Glutamatergic neuron (in vitro differentiated cells): ENCODE measurements at regions not wholly inside any gene's neighbourhood (a gene's known extent, or its start where the extent isn't known, plus 50 kb on each side); places are given as distances from the start of the nearest gene placed in this dataset.

ENCODE experiments used
- DNase-seq: peaks from one replicate; pipeline ENCODE4 v3.0.0; 2022
- H3K27ac Mint-ChIP-seq: one replicate; pipeline ENCODE4 v1.8.0; 2020; ENCODE audit warnings: mild to moderate bottlenecking, mixed read lengths, inconsistent platforms; ENCODE audit not compliant: unreplicated experiment
- H3K27me3 Mint-ChIP-seq: one replicate; pipeline ENCODE4 v1.8.0; 2020; ENCODE audit warnings: mild to moderate bottlenecking, moderate library complexity, mixed read lengths, inconsistent platforms; ENCODE audit not compliant: unreplicated experiment
- H3K36me3 Mint-ChIP-seq: one replicate; pipeline ENCODE4 v1.8.0; 2020; ENCODE audit warnings: mild to moderate bottlenecking, mixed read lengths, inconsistent platforms; ENCODE audit not compliant: unreplicated experiment
- H3K4me1 Mint-ChIP-seq: one replicate; pipeline ENCODE4 v1.8.0; 2020; ENCODE audit warnings: mild to moderate bottlenecking, low read depth, mixed read lengths, inconsistent platforms; ENCODE audit not compliant: unreplicated experiment
- H3K4me3 Mint-ChIP-seq: one replicate; pipeline ENCODE4 v1.8.0; 2020; ENCODE audit warnings: mild to moderate bottlenecking, mixed read lengths, inconsistent platforms; ENCODE audit not compliant: unreplicated experiment
- H3K9me3 Mint-ChIP-seq: one replicate; pipeline ENCODE4 v1.8.0; 2020; ENCODE audit warnings: mild to moderate bottlenecking, moderate library complexity, mixed read lengths, inconsistent platforms; ENCODE audit not compliant: unreplicated experiment
- CTCF ChIP-seq: fragments of 200-600 bp; sonication (generic); IDR thresholded peaks from one replicate; pipeline ENCODE4 v1.5.0; 2021; ENCODE audit not compliant: partially characterized antibody, unreplicated experiment

GRCh38 chr14:84519836-84520235 lies 1010.1 kb upstream of the FLRT2 start:
- no peak for DNase-seq
- no peaks in the 10 kb centered on the region for H3K4me1 Mint-ChIP-seq
- no peaks in the 10 kb centered on the region for H3K9me3 Mint-ChIP-seq

GRCh38 chr14:84520711-84521338 lies 1009.1 kb upstream of the FLRT2 start:
- Mint-ChIP-seq H3K36me3 (no peaks in the 10 kb centered on the region), H3K27ac (no peak overlapping the region)

More at GRCh38 chr14:84519836-84520235, 1010.1 kb upstream of the FLRT2 start:
- Mint-ChIP-seq H3K36me3 (no peaks in the 10 kb centered on the region), H3K27ac (no peak overlapping the region), H3K27me3 (no peaks in the 10 kb centered on the region), H3K4me3 (no peak overlapping the region)
- no peak for TF ChIP-seq CTCF

GRCh38 chr14:84523746-84524145 lies 1006.2 kb upstream of the FLRT2 start:
- H3K27ac Mint-ChIP-seq: no peak overlapping the region
- peaks cover 2% of the 10 kb centered on the region for H3K27me3 Mint-ChIP-seq
- no peak for DNase-seq
- no peak for TF ChIP-seq CTCF
- no peaks in the 10 kb centered on the region for H3K9me3 Mint-ChIP-seq
- H3K4me1 Mint-ChIP-seq: no peaks in the 10 kb centered on the region
- no peaks in the 10 kb centered on the region for H3K36me3 Mint-ChIP-seq
- no peak overlapping the region for H3K4me3 Mint-ChIP-seq

More at GRCh38 chr14:84520711-84521338, 1009.1 kb upstream of the FLRT2 start:
- no peaks in the 10 kb centered on the region for H3K4me1 Mint-ChIP-seq
- no peak for DNase-seq
- no peak for TF ChIP-seq CTCF
- peaks cover 2% of the 10 kb centered on the region for H3K27me3 Mint-ChIP-seq
- no peaks in the 10 kb centered on the region for H3K9me3 Mint-ChIP-seq
- no peak overlapping the region for H3K4me3 Mint-ChIP-seq

GRCh38 chr14:84527706-84528105 lies 1002.2 kb upstream of the FLRT2 start:
- H3K9me3 Mint-ChIP-seq: no peaks in the 10 kb centered on the region
- no peak overlapping the region for H3K4me3 Mint-ChIP-seq
- no peak for DNase-seq
- H3K36me3 Mint-ChIP-seq: no peaks in the 10 kb centered on the region
- TF ChIP-seq CTCF: no peak
- H3K4me1 Mint-ChIP-seq: no peaks in the 10 kb centered on the region
- peaks cover 2% of the 10 kb centered on the region for H3K27me3 Mint-ChIP-seq
- no peak overlapping the region for H3K27ac Mint-ChIP-seq

- no peak for TF ChIP-seq CTCF
- no peaks in the 10 kb centered on the region for H3K9me3 Mint-ChIP-seq
- no peaks in the 10 kb centered on the region for H3K36me3 Mint-ChIP-seq
- H3K4me3 Mint-ChIP-seq: no peak overlapping the region
- peaks cover 2% of the 10 kb centered on the region for H3K4me1 Mint-ChIP-seq
- no peak overlapping the region for H3K27ac Mint-ChIP-seq
- H3K27me3 Mint-ChIP-seq: no peaks in the 10 kb centered on the region
- no peak for DNase-seq
Measured at GRCh38 chr14:84532016-84532415, 997.9 kb upstream of the FLRT2 start.
